Muscle of leg (tissue), 3 donors: ENCODE measurements at regions not wholly inside any gene's neighbourhood (a gene's known extent, or its start where the extent isn't known, plus 50 kb on each side); places are given as distances from the start of the nearest gene placed in this dataset.

Source experiments
- DNase-seq: peaks from one replicate; pipeline ENCODE4 v3.0.0; 2013
- H3K27ac ChIP-seq: one replicate; pipeline ENCODE4 v1.5.1; 2013; ENCODE audit warnings: mild to moderate bottlenecking, low read length, control low read depth
- H3K27me3 ChIP-seq: one replicate; pipeline ENCODE4 v1.6.1; 2013; ENCODE audit warnings: low read length; ENCODE audit not compliant: control insufficient read depth, insufficient read depth
- H3K36me3 ChIP-seq: one replicate; pipeline ENCODE4 v1.6.1; 2013; ENCODE audit warnings: low read length; ENCODE audit not compliant: control insufficient read depth, insufficient read depth
- H3K4me1 ChIP-seq: one replicate; pipeline ENCODE4 v1.6.1; 2013; ENCODE audit warnings: low read length; ENCODE audit not compliant: control insufficient read depth, insufficient read depth
- H3K4me3 ChIP-seq: one replicate; pipeline ENCODE4 v1.5.1; 2013; ENCODE audit warnings: low read length, control low read depth
- H3K9me3 ChIP-seq: replicated peaks from 2 replicates; pipeline ENCODE4 v1.6.1; 2013; ENCODE audit warnings: low read depth, low read length; ENCODE audit not compliant: control insufficient read depth
- WGBS: methylation state at CpG from one replicate; pipeline ENCODE4 v1.1.5; 2013; ENCODE audit warnings: missing lambda C conversion rate; ENCODE audit not compliant: insufficient coverage; 5-methylcytosine and 5-hydroxymethylcytosine counted together

- Histone ChIP-seq H3K36me3 (no peaks in the 10 kb centered on the region), H3K9me3 (no peaks in the 10 kb centered on the region), H3K27ac (no peak overlapping the region), H3K27me3 (peaks cover 12% of the 10 kb centered on the region), H3K4me1 (no peaks in the 10 kb centered on the region), H3K4me3 (no peak overlapping the region)
- no peak for DNase-seq
- WGBS: no CpG with 5 or more reads among the region's 3 CpGs
Measured at GRCh38 chr5:73253047-73253660, 80.2 kb downstream of the TMEM174 start.

GRCh38 chr5:73250645-73251044, 77.7 kb downstream of the TMEM174 start:
- no peaks in the 10 kb centered on the region for H3K4me1 ChIP-seq
- no peak overlapping the region for H3K4me3 ChIP-seq
- no peaks in the 10 kb centered on the region for H3K9me3 ChIP-seq
- H3K27ac ChIP-seq: no peak overlapping the region
- peaks cover 18% of the 10 kb centered on the region for H3K27me3 ChIP-seq
- DNase-seq: no peak
- H3K36me3 ChIP-seq: no peaks in the 10 kb centered on the region
- 44% methylated on average over 2 of the region's 2 CpGs for WGBS

- H3K4me3 ChIP-seq: no peak overlapping the region
- H3K27ac ChIP-seq: no peak overlapping the region
- WGBS: no CpG with 5 or more reads among the region's 2 CpGs
- H3K4me1 ChIP-seq: no peaks in the 10 kb centered on the region
- no peaks in the 10 kb centered on the region for H3K9me3 ChIP-seq
- peaks cover 26% of the 10 kb centered on the region for H3K27me3 ChIP-seq
- DNase-seq: no peak
- no peaks in the 10 kb centered on the region for H3K36me3 ChIP-seq
Measured at GRCh38 chr5:73242735-73243134, 69.7 kb downstream of the TMEM174 start.

GRCh38 chr5:73238873-73239272, 65.9 kb downstream of the TMEM174 start:
- H3K27me3 ChIP-seq: peaks cover 41% of the 10 kb centered on the region
- no peak overlapping the region for H3K27ac ChIP-seq
- no peaks in the 10 kb centered on the region for H3K9me3 ChIP-seq
- H3K4me1 ChIP-seq: peaks cover 3% of the 10 kb centered on the region
- DNase-seq: no peak
- H3K36me3 ChIP-seq: no peaks in the 10 kb centered on the region
- no peak overlapping the region for H3K4me3 ChIP-seq
- WGBS: 96% methylated on average over 2 of the region's 2 CpGs

GRCh38 chr5:73236541-73237128, 63.6 kb downstream of the TMEM174 start:
- Histone ChIP-seq H3K27me3 (peaks cover 59% of the 10 kb centered on the region), H3K4me3 (no peak overlapping the region), H3K9me3 (no peaks in the 10 kb centered on the region), H3K4me1 (peaks cover 20% of the 10 kb centered on the region), H3K27ac (no peak overlapping the region), H3K36me3 (no peaks in the 10 kb centered on the region)
- WGBS: no CpG with 5 or more reads among the region's 5 CpGs
- DNase-seq: no peak

- H3K4me1 ChIP-seq: peaks cover 20% of the 10 kb centered on the region
- H3K4me3 ChIP-seq: peak overlapping the region; percentile 17
- peaks cover 72% of the 10 kb centered on the region for H3K27me3 ChIP-seq
- WGBS: no CpG with 5 or more reads among the region's 15 CpGs
- no peaks in the 10 kb centered on the region for H3K36me3 ChIP-seq
- no peak overlapping the region for H3K27ac ChIP-seq
- DNase-seq: no peak
- no peaks in the 10 kb centered on the region for H3K9me3 ChIP-seq
Measured at GRCh38 chr5:73234204-73234555, 61.2 kb downstream of the TMEM174 start.

GRCh38 chr5:73233461-73234203, 60.6 kb downstream of the TMEM174 start:
- peaks cover 69% of the 10 kb centered on the region for H3K27me3 ChIP-seq
- no peaks in the 10 kb centered on the region for H3K9me3 ChIP-seq
- DNase-seq: peak; percentile 44

GRCh38 chr5:73233053-73233460, 60.1 kb downstream of the TMEM174 start:
- 11% methylated on average over 11 of the region's 17 CpGs for WGBS
- Histone ChIP-seq H3K27ac (no peak overlapping the region), H3K4me3 (no peak overlapping the region), H3K27me3 (peaks cover 72% of the 10 kb centered on the region), H3K4me1 (peaks cover 20% of the 10 kb centered on the region), H3K36me3 (no peaks in the 10 kb centered on the region), H3K9me3 (no peaks in the 10 kb centered on the region)
- DNase-seq: no peak

More at GRCh38 chr5:73233461-73234203, 60.6 kb downstream of the TMEM174 start:
- Histone ChIP-seq H3K4me3 (peak overlapping the region; percentile 17), H3K4me1 (peaks cover 20% of the 10 kb centered on the region), H3K27ac (no peak overlapping the region), H3K36me3 (no peaks in the 10 kb centered on the region)
- WGBS: 2% methylated on average over 61 of the region's 64 CpGs

GRCh38 chr5:73232266-73233041, 59.5 kb downstream of the TMEM174 start:
- 19% methylated on average over 28 of the region's 39 CpGs for WGBS

GRCh38 chr5:73231246-73231778, 58.3 kb downstream of the TMEM174 start:
- no CpG with 5 or more reads among the region's 4 CpGs for WGBS
- H3K36me3 ChIP-seq: no peaks in the 10 kb centered on the region
- peaks cover 20% of the 10 kb centered on the region for H3K4me1 ChIP-seq
- no peak for DNase-seq
- H3K4me3 ChIP-seq: no peak overlapping the region
- H3K27ac ChIP-seq: no peak overlapping the region
- no peaks in the 10 kb centered on the region for H3K9me3 ChIP-seq
- peaks cover 69% of the 10 kb centered on the region for H3K27me3 ChIP-seq

More at GRCh38 chr5:73232266-73233041, 59.5 kb downstream of the TMEM174 start:
- peaks cover 20% of the 10 kb centered on the region for H3K4me1 ChIP-seq
- H3K4me3 ChIP-seq: no peak overlapping the region
- H3K27ac ChIP-seq: no peak overlapping the region
- no peaks in the 10 kb centered on the region for H3K9me3 ChIP-seq
- H3K36me3 ChIP-seq: no peaks in the 10 kb centered on the region
- H3K27me3 ChIP-seq: peaks cover 73% of the 10 kb centered on the region
- peak; percentile 45 for DNase-seq
